ENCODE measurements at regions not wholly inside any gene's neighbourhood (a gene's known extent, or its start where the extent isn't known, plus 50 kb on each side); places are given as distances from the start of the nearest gene placed in this dataset.

- Histone ChIP-seq H3K4me3 (no peak overlapping the region), H3K9me3 (no peaks in the 10 kb centered on the region), H3K36me3 (no peaks in the 10 kb centered on the region), H3K27ac (no peak overlapping the region), H3K4me1 (no peaks in the 10 kb centered on the region), H3K27me3 (no peaks in the 10 kb centered on the region)
- intact Hi-C loops (cut with DNase I; ENCODE audit: low total_unique reads): no loop called here
- no peak for DNase-seq
- TF ChIP-seq CTCF (IDR thresholded peaks at IDR 0.05): no peak
Observed at GRCh38 chr10:65500716-65501115, 1425.1 kb upstream of the LRRTM3 start.

- H3K36me3 ChIP-seq: no peaks in the 10 kb centered on the region
- no peak overlapping the region for H3K4me3 ChIP-seq
- intact Hi-C loops (cut with DNase I; ENCODE audit: low total_unique reads): no loop called here
- no peaks in the 10 kb centered on the region for H3K4me1 ChIP-seq
- TF ChIP-seq CTCF (IDR thresholded peaks at IDR 0.05): no peak
- H3K27me3 ChIP-seq: no peaks in the 10 kb centered on the region
- DNase-seq: no peak
- H3K9me3 ChIP-seq: no peaks in the 10 kb centered on the region
- H3K27ac ChIP-seq: no peak overlapping the region
Observed at GRCh38 chr10:65501259-65501658, 1424.6 kb upstream of the LRRTM3 start.

GRCh38 chr10:65518379-65518778 is 1407.5 kb upstream of the LRRTM3 start:
- TF ChIP-seq CTCF (IDR thresholded peaks at IDR 0.05): no peak
- DNase-seq: no peak
- intact Hi-C loops (cut with DNase I; ENCODE audit: low total_unique reads): no loop called here
- no peaks in the 10 kb centered on the region for H3K36me3 ChIP-seq
- H3K9me3 ChIP-seq: no peaks in the 10 kb centered on the region
- H3K4me1 ChIP-seq: no peaks in the 10 kb centered on the region
- no peak overlapping the region for H3K27ac ChIP-seq
- H3K4me3 ChIP-seq: no peak overlapping the region
- H3K27me3 ChIP-seq: no peaks in the 10 kb centered on the region

- H3K4me3 ChIP-seq: no peak overlapping the region
- intact Hi-C loops (cut with DNase I; ENCODE audit: low total_unique reads): no loop called here
- TF ChIP-seq CTCF (IDR thresholded peaks at IDR 0.05): no peak
- no peaks in the 10 kb centered on the region for H3K27me3 ChIP-seq
- H3K27ac ChIP-seq: no peak overlapping the region
- H3K36me3 ChIP-seq: no peaks in the 10 kb centered on the region
- H3K9me3 ChIP-seq: no peaks in the 10 kb centered on the region
- H3K4me1 ChIP-seq: no peaks in the 10 kb centered on the region
- no peak for DNase-seq
Observed at GRCh38 chr10:65528986-65529385, 1396.8 kb upstream of the LRRTM3 start.

DNA sequence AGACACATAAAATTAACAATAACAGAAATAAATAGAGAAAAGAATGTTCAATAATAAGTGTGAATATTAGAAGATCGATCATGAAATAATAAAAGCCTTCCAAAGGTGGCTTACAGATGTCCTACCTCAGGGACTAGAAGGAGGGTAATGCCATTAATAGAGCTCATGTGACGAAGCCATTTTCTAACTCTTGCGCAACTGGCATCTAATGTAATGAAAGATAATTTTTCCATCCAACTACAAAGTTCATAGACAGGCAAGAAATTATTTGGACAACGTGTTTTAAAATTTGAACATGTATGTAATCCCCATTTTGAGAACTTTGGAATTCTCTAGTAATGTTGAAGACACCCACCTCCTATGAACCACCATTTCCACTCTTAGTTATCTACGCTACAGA is 1394.3 kb upstream of the LRRTM3 start:
- TF ChIP-seq CTCF (IDR thresholded peaks at IDR 0.05): no peak
- intact Hi-C loops (cut with DNase I; ENCODE audit: low total_unique reads): no loop called here
- Histone ChIP-seq H3K4me3 (no peak overlapping the region), H3K36me3 (no peaks in the 10 kb centered on the region), H3K9me3 (no peaks in the 10 kb centered on the region), H3K4me1 (no peaks in the 10 kb centered on the region), H3K27ac (no peak overlapping the region), H3K27me3 (no peaks in the 10 kb centered on the region)
- no peak for DNase-seq

DNA sequence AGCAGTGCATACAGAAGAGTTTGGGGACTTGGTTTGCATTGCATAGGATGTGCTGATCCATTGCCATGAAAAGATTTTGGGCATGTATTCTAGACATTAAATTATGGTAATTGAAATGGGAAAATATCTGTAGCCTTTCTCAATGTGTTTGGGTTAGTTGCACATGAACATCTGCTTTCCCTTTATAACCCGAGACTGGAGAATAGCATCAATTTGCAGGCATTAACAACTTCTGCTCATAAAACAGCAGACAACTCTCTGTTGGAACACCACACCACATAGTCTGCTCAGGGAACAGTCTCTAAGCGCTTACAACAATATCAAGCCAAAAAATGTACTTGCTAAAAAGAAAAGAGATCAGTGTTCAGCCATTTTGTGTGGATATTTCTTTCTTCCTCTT is 1391.1 kb upstream of the LRRTM3 start:
- intact Hi-C loops (cut with DNase I; ENCODE audit: low total_unique reads): no loop called here
- no peak overlapping the region for H3K27ac ChIP-seq
- H3K36me3 ChIP-seq: no peaks in the 10 kb centered on the region
- no peaks in the 10 kb centered on the region for H3K27me3 ChIP-seq
- no peak overlapping the region for H3K4me3 ChIP-seq
- no peak for TF ChIP-seq CTCF (IDR thresholded peaks at IDR 0.05)
- no peaks in the 10 kb centered on the region for H3K9me3 ChIP-seq
- DNase-seq: no peak
- no peaks in the 10 kb centered on the region for H3K4me1 ChIP-seq
